ENCODE measurements at regions not wholly inside any gene's neighbourhood (a gene's known extent, or its start where the extent isn't known, plus 50 kb on each side); places are given as distances from the start of the nearest gene placed in this dataset.
"Not testable (repeated sequence)": the region's sequence is repeated elsewhere in the genome, so short reads cannot be mapped to it uniquely, and the experiment has no call there.

DNA sequence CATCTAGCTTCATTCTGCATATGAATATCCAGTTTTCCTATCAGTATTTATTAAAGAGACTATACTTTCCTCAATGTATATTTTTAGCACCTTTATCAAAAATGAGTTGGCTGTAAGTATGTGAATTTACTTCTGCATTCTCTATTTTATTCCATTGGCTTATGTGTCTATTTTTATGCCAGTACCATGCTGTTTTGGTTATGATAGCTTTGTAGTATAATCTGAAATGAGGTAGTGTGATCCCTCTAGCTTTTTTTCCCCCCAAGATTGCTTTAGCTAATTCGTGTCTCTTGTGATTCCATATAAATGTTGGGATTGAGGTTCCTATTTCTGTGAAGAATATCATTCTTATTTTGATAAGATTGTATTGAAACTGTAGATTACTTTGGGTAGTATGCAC, 469.1 kb upstream of the MAP3K7 start:
- Histone ChIP-seq H3K9ac (ENCODE audit: extremely low read depth, insufficient read length, low read length) (no peak overlapping the region), H3K4me2 (ENCODE audit: insufficient read depth, insufficient read length, low read length) (no peak overlapping the region), H3T11ph (ENCODE audit: low read length) (no peak overlapping the region), H2AK5ac (ENCODE audit: insufficient read length, low read length) (no peak overlapping the region), H2BK120ac (ENCODE audit: low read depth, low read length, poor library complexity, severe bottlenecking) (no peak overlapping the region), H3K4me1 (ENCODE audit: insufficient read depth, low read length) (no peaks in the 10 kb centered on the region), H3K79me2 (ENCODE audit: insufficient read depth, low read length) (no peaks in the 10 kb centered on the region), H4K20me1 (ENCODE audit: control insufficient read depth, insufficient read depth, insufficient read length) (no peaks in the 10 kb centered on the region), H2BK12ac (ENCODE audit: insufficient read length, low read depth, low read length) (no peak overlapping the region), H3K4ac (ENCODE audit: low read depth, low read length) (no peak overlapping the region), H3K9me3 (ENCODE audit: control insufficient read depth, low read depth, low read length) (no peaks in the 10 kb centered on the region), H3K79me1 (ENCODE audit: insufficient read depth, low read depth, low read length, poor library complexity, severe bottlenecking) (no peaks in the 10 kb centered on the region), H3K14ac (ENCODE audit: insufficient read depth, low read length) (no peak overlapping the region), H3K23me2 (ENCODE audit: insufficient read length, low read depth, low read length, poor library complexity, severe bottlenecking) (no peaks in the 10 kb centered on the region), H4K8ac (replicated peaks; ENCODE audit: insufficient read length, low read depth, low read length) (no peak overlapping the region), H2BK15ac (ENCODE audit: low read depth, low read length) (no peak overlapping the region), H2BK20ac (ENCODE audit: low read depth, low read length, poor library complexity, severe bottlenecking) (no peak overlapping the region), H3K18ac (ENCODE audit: insufficient read length, low read depth, low read length) (no peak overlapping the region), H2AFZ (ENCODE audit: low read length) (no peak overlapping the region), H3K27ac (ENCODE audit: insufficient read length, low read depth, low read length) (no peak overlapping the region), H3K27me3 (ENCODE audit: insufficient read depth, low read length) (no peaks in the 10 kb centered on the region), H4K5ac (ENCODE audit: insufficient read length, low read depth, low read length) (no peak overlapping the region), H3K56ac (ENCODE audit: insufficient read length, low read depth, low read length) (no peak overlapping the region), H3K23ac (ENCODE audit: insufficient read length, low read depth, low read length) (no peak overlapping the region), H4K91ac (ENCODE audit: insufficient read length, low read depth, low read length) (no peak overlapping the region), H2BK5ac (ENCODE audit: insufficient read length, low read length) (no peak overlapping the region)
- no peak overlapping the region for H3K27ac Mint-ChIP-seq
- no peaks in the 10 kb centered on the region for H3K27me3 Mint-ChIP-seq (ENCODE audit: low read depth)
- H3K4me1 Mint-ChIP-seq = peaks cover 3% of the 10 kb centered on the region in 2 experiments; a peak in 1 of 4 replicates
- peaks cover 7 to 32% (median 11%) of the 10 kb centered on the region in 3 experiments for H3K36me3 Mint-ChIP-seq (ENCODE audit: insufficient read depth in 1 of 3, low read depth in 3 of 3)
- peaks cover 15 to 26% of the 10 kb centered on the region in 2 experiments for H3K9me3 Mint-ChIP-seq
- TF ChIP-seq, protein P1, sequence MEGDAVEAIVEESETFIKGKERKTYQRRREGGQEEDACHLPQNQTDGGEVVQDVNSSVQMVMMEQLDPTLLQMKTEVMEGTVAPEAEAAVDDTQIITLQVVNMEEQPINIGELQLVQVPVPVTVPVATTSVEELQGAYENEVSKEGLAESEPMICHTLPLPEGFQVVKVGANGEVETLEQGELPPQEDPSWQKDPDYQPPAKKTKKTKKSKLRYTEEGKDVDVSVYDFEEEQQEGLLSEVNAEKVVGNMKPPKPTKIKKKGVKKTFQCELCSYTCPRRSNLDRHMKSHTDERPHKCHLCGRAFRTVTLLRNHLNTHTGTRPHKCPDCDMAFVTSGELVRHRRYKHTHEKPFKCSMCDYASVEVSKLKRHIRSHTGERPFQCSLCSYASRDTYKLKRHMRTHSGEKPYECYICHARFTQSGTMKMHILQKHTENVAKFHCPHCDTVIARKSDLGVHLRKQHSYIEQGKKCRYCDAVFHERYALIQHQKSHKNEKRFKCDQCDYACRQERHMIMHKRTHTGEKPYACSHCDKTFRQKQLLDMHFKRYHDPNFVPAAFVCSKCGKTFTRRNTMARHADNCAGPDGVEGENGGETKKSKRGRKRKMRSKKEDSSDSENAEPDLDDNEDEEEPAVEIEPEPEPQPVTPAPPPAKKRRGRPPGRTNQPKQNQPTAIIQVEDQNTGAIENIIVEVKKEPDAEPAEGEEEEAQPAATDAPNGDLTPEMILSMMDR (conservative IDR thresholded peaks at IDR 0.05) = no peak
- no peak for DNase-seq
- no CpG with 5 or more reads among the region's 1 CpG for WGBS (ENCODE audit: extremely low coverage, insufficient read length, low lambda C conversion rate)
- H3K4me3 Mint-ChIP-seq = no peak overlapping the region

- Mint-ChIP-seq H3K36me3 (ENCODE audit: insufficient read depth in 1 of 3, low read depth in 3 of 3) (peaks cover 9 to 35% (median 13%) of the 10 kb centered on the region in 3 experiments), H3K4me3 (peak overlapping the region in 1 of 2 experiments; percentile 59; a peak in 3 of 5 replicates), H3K9me3 (peaks cover 15 to 28% of the 10 kb centered on the region in 2 experiments), H3K27ac (peak overlapping the region; percentile 38 to 53 (median 43); a peak in 3 of 7 replicates)
- H3K9ac ChIP-seq (ENCODE audit: extremely low read depth, insufficient read length, low read length); H3K27ac ChIP-seq (ENCODE audit: insufficient read length, low read depth, low read length); H2BK15ac ChIP-seq (ENCODE audit: low read depth, low read length); H3K27me3 Mint-ChIP-seq (ENCODE audit: low read depth); H2BK20ac ChIP-seq (ENCODE audit: low read depth, low read length, poor library complexity, severe bottlenecking); H3K79me2 ChIP-seq (ENCODE audit: insufficient read depth, low read length); H4K20me1 ChIP-seq (ENCODE audit: control insufficient read depth, insufficient read depth, insufficient read length); H2BK12ac ChIP-seq (ENCODE audit: insufficient read length, low read depth, low read length); H2AK5ac ChIP-seq (ENCODE audit: insufficient read length, low read length); H3K18ac ChIP-seq (ENCODE audit: insufficient read length, low read depth, low read length); H3K9me3 ChIP-seq (ENCODE audit: control insufficient read depth, low read depth, low read length); H3K4me2 ChIP-seq (ENCODE audit: insufficient read depth, insufficient read length, low read length); H4K91ac ChIP-seq (ENCODE audit: insufficient read length, low read depth, low read length); H3K23ac ChIP-seq (ENCODE audit: insufficient read length, low read depth, low read length); H3K27me3 ChIP-seq (ENCODE audit: insufficient read depth, low read length); H4K5ac ChIP-seq (ENCODE audit: insufficient read length, low read depth, low read length); H3K14ac ChIP-seq (ENCODE audit: insufficient read depth, low read length); H3K4me1 Mint-ChIP-seq; H4K8ac ChIP-seq (replicated peaks; ENCODE audit: insufficient read length, low read depth, low read length); H3K4ac ChIP-seq (ENCODE audit: low read depth, low read length); H3K4me1 ChIP-seq (ENCODE audit: insufficient read depth, low read length); H2BK5ac ChIP-seq (ENCODE audit: insufficient read length, low read length); H2BK120ac ChIP-seq (ENCODE audit: low read depth, low read length, poor library complexity, severe bottlenecking); H3K23me2 ChIP-seq (ENCODE audit: insufficient read length, low read depth, low read length, poor library complexity, severe bottlenecking); H3T11ph ChIP-seq (ENCODE audit: low read length); H2AFZ ChIP-seq (ENCODE audit: low read length); H3K56ac ChIP-seq (ENCODE audit: insufficient read length, low read depth, low read length); DNase-seq; H3K79me1 ChIP-seq (ENCODE audit: insufficient read depth, low read depth, low read length, poor library complexity, severe bottlenecking): not testable (repeated sequence)
- WGBS (ENCODE audit: extremely low coverage, insufficient read length, low lambda C conversion rate) = no CpG with 5 or more reads among the region's 33 CpGs
Observed at GRCh38 chr6:91052473-91053450, 465.9 kb upstream of the MAP3K7 start.

All from H9 (cell line).